GM23338 (cell line): ENCODE measurements at regions not wholly inside any gene's neighbourhood (a gene's known extent, or its start where the extent isn't known, plus 50 kb on each side); places are given as distances from the start of the nearest gene placed in this dataset.

Experiments used
- ATAC-seq: fragments of 200-7000 bp; cut with Tn5 transposase; 3 replicates; pipeline ENCODE4 v1.9.1; 2020
- DNase-seq: peaks from one replicate; pipeline ENCODE4 v3.0.0-alpha.2; 2015; ENCODE audit warnings: low spot score
- H2AFZ ChIP-seq: fragments of 200-600 bp; sonication (generic); 2 replicates; pipeline ENCODE4 v1.8.0; 2016; ENCODE audit warnings: antibody characterized with exemption, mild to moderate bottlenecking, moderate library complexity
- H3F3A ChIP-seq: fragments of 200-600 bp; sonication (generic); replicated peaks from 2 replicates; pipeline ENCODE4 v1.8.0; 2017; ENCODE audit warnings: antibody characterized with exemption, mixed run types, low read depth
- H3K27ac ChIP-seq: fragments of 200-600 bp; sonication (generic); 2 replicates; pipeline ENCODE4 v1.6.1; 2016; ENCODE audit warnings: low read depth
- H3K27me3 ChIP-seq: fragments of 200-600 bp; sonication (generic); 2 replicates; pipeline ENCODE4 v1.8.0; 2016; ENCODE audit warnings: mild to moderate bottlenecking, mixed run types, moderate library complexity; ENCODE audit not compliant: insufficient read depth
- H3K36me3 ChIP-seq: fragments of 200-600 bp; sonication (generic); 2 replicates; pipeline ENCODE4 v1.8.0; 2016; ENCODE audit warnings: mild to moderate bottlenecking; ENCODE audit not compliant: insufficient read depth
- H3K4me1 ChIP-seq: fragments of 200-600 bp; sonication (generic); 2 replicates; pipeline ENCODE4 v1.8.0; 2016; ENCODE audit warnings: mild to moderate bottlenecking, moderate library complexity; ENCODE audit not compliant: insufficient read depth
- H3K4me2 ChIP-seq: fragments of 200-600 bp; sonication (generic); 2 replicates; pipeline ENCODE4 v1.7.1; 2017; ENCODE audit warnings: mixed run types
- H3K4me3 ChIP-seq: fragments of 200-600 bp; sonication (generic); 2 replicates; pipeline ENCODE4 v1.6.1; 2016; ENCODE audit warnings: mixed run types
- H3K79me2 ChIP-seq: fragments of 200-600 bp; sonication (generic); replicated peaks from 2 replicates; pipeline ENCODE4 v1.8.0; 2017; ENCODE audit warnings: mild to moderate bottlenecking; ENCODE audit not compliant: insufficient read depth
- H3K9me2 ChIP-seq: fragments of 200-600 bp; sonication (generic); 2 replicates; pipeline ENCODE4 v1.8.0; 2017; ENCODE audit not compliant: insufficient read depth
- H4K20me1 ChIP-seq: fragments of 200-600 bp; sonication (generic); replicated peaks from 2 replicates; pipeline ENCODE4 v1.8.0; 2017; ENCODE audit warnings: mild to moderate bottlenecking; ENCODE audit not compliant: insufficient read depth
- H3K27ac Mint-ChIP-seq: 2 replicates; pipeline ENCODE4 v1.8.0; 2020; ENCODE audit warnings: inconsistent platforms, mild to moderate bottlenecking, moderate library complexity, mixed read lengths
- H3K27me3 Mint-ChIP-seq: 3 replicates; pipeline ENCODE4 v1.8.0; 2022; ENCODE audit warnings: low read depth, mild to moderate bottlenecking, moderate library complexity, mixed read lengths, inconsistent platforms; ENCODE audit not compliant: insufficient read depth, poor library complexity
- H3K36me3 Mint-ChIP-seq: 3 replicates; pipeline ENCODE4 v1.8.0; 2021; ENCODE audit warnings: low read depth, mild to moderate bottlenecking, inconsistent platforms, moderate library complexity, mixed read lengths
- H3K4me1 Mint-ChIP-seq: 3 replicates; pipeline ENCODE4 v1.8.0; 2020; ENCODE audit warnings: mild to moderate bottlenecking, inconsistent platforms, mixed read lengths
- H3K4me3 Mint-ChIP-seq: 3 replicates; pipeline ENCODE4 v1.8.0; 2021; ENCODE audit warnings: moderate library complexity, mild to moderate bottlenecking, inconsistent platforms, mixed read lengths
- H3K9me3 Mint-ChIP-seq: 3 replicates; pipeline ENCODE4 v1.8.0; 2020; ENCODE audit warnings: moderate library complexity, mild to moderate bottlenecking, inconsistent platforms, mixed read lengths
- CREB1 ChIP-seq: fragments of 250-450 bp; sonication (Bioruptor Pico); IDR thresholded peaks from 2 replicates; pipeline ENCODE4 v1.5.0; 2020; ENCODE audit warnings: low read depth, mild to moderate bottlenecking, moderate library complexity
- EZH2 ChIP-seq: fragments of 200-600 bp; sonication (generic); IDR thresholded peaks from one replicate; pipeline ENCODE4 v1.8.0; 2017; ENCODE audit warnings: antibody characterized with exemption, mild to moderate bottlenecking, low read depth; ENCODE audit not compliant: unreplicated experiment
- EZH2phosphoT487 ChIP-seq: fragments of 200-600 bp; sonication (generic); IDR thresholded peaks from one replicate; pipeline ENCODE4 v1.8.1; 2018; ENCODE audit warnings: antibody characterized with exemption; ENCODE audit not compliant: unreplicated experiment
- JUNB ChIP-seq: IDR thresholded peaks from one replicate; pipeline ENCODE4 v1.6.1; 2016; ENCODE audit warnings: antibody characterized with exemption; ENCODE audit not compliant: unreplicated experiment
- NANOG ChIP-seq: IDR thresholded peaks from 2 replicates; pipeline ENCODE4 v1.6.1; 2016; ENCODE audit warnings: antibody characterized with exemption, borderline replicate concordance
- POLR2AphosphoS5 ChIP-seq: IDR thresholded peaks from 2 replicates; pipeline ENCODE4 v1.6.1; 2016; ENCODE audit warnings: antibody characterized with exemption, low read depth
- REST ChIP-seq: IDR thresholded peaks from one replicate; pipeline ENCODE4 v1.6.1; 2018; ENCODE audit warnings: antibody characterized with exemption; ENCODE audit not compliant: unreplicated experiment
- STAT1 ChIP-seq: IDR thresholded peaks from one replicate; pipeline ENCODE4 v1.6.1; 2016; ENCODE audit warnings: antibody characterized with exemption; ENCODE audit not compliant: unreplicated experiment
- ZNF114 ChIP-seq: fragments of 250-450 bp; sonication (Bioruptor Pico); IDR thresholded peaks from 2 replicates; pipeline ENCODE4 v1.5.0; 2020; ENCODE audit warnings: mild to moderate bottlenecking, moderate library complexity
- ZNF331 ChIP-seq: fragments of 250-450 bp; sonication (Bioruptor Pico); IDR thresholded peaks from 2 replicates; pipeline ENCODE4 v1.5.0; 2020; ENCODE audit warnings: low read depth, mild to moderate bottlenecking, moderate library complexity
- ZNF462 ChIP-seq: fragments of 250-450 bp; sonication (Bioruptor Pico); IDR thresholded peaks from 2 replicates; pipeline ENCODE4 v1.5.0; 2020; ENCODE audit warnings: mild to moderate bottlenecking, moderate library complexity
- TF ChIP-seq, protein P1 (sequence below), 2 experiments: fragments of 200-600 bp in 1 of 2; sonication (generic) in 1 of 2; conservative IDR thresholded peaks; 2 replicates each; pipeline versions ENCODE4 v1.5.1 to v1.6.1; 2016 to 2017; ENCODE audit warnings: antibody characterized with exemption in 2 of 2, low read depth in 2 of 2, mild to moderate bottlenecking in 2 of 2, moderate library complexity in 1 of 2
- TF ChIP-seq, protein P2 (sequence below): IDR thresholded peaks from 2 replicates; pipeline ENCODE4 v1.6.1; 2016; ENCODE audit warnings: antibody characterized with exemption

GRCh38 chr10:61040399-61041016 is 96.5 kb upstream of the RHOBTB1 start:
- no peaks in the 10 kb centered on the region for H4K20me1 ChIP-seq
- no peak for DNase-seq
- H3K79me2 ChIP-seq: no peaks in the 10 kb centered on the region
- no peaks in the 10 kb centered on the region for H3K36me3 ChIP-seq
- ATAC-seq: no peak
- Mint-ChIP-seq H3K4me3 (no peak overlapping the region), H3K9me3 (peaks cover 21% of the 10 kb centered on the region), H3K36me3 (peaks cover 17% of the 10 kb centered on the region), H3K27me3 (peaks cover 2% of the 10 kb centered on the region), H3K4me1 (peaks cover 19% of the 10 kb centered on the region), H3K27ac (no peak overlapping the region)
- peaks cover 14% of the 10 kb centered on the region for H3K4me1 ChIP-seq
- no peak for TF ChIP-seq JUNB
- TF ChIP-seq ZNF462 (CRISPR knock-in tag): no peak
- TF ChIP-seq, protein P1, sequence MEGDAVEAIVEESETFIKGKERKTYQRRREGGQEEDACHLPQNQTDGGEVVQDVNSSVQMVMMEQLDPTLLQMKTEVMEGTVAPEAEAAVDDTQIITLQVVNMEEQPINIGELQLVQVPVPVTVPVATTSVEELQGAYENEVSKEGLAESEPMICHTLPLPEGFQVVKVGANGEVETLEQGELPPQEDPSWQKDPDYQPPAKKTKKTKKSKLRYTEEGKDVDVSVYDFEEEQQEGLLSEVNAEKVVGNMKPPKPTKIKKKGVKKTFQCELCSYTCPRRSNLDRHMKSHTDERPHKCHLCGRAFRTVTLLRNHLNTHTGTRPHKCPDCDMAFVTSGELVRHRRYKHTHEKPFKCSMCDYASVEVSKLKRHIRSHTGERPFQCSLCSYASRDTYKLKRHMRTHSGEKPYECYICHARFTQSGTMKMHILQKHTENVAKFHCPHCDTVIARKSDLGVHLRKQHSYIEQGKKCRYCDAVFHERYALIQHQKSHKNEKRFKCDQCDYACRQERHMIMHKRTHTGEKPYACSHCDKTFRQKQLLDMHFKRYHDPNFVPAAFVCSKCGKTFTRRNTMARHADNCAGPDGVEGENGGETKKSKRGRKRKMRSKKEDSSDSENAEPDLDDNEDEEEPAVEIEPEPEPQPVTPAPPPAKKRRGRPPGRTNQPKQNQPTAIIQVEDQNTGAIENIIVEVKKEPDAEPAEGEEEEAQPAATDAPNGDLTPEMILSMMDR (conservative IDR thresholded peaks at IDR 0.05; ENCODE audit: low read depth in 2 of 2): no peak
- TF ChIP-seq ZNF331: no peak
- TF ChIP-seq, protein P2, sequence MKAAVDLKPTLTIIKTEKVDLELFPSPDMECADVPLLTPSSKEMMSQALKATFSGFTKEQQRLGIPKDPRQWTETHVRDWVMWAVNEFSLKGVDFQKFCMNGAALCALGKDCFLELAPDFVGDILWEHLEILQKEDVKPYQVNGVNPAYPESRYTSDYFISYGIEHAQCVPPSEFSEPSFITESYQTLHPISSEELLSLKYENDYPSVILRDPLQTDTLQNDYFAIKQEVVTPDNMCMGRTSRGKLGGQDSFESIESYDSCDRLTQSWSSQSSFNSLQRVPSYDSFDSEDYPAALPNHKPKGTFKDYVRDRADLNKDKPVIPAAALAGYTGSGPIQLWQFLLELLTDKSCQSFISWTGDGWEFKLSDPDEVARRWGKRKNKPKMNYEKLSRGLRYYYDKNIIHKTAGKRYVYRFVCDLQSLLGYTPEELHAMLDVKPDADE: no peak
- TF ChIP-seq REST: no peak
- no peak for TF ChIP-seq STAT1
- TF ChIP-seq POLR2AphosphoS5: no peak
- TF ChIP-seq EZH2phosphoT487: no peak
- TF ChIP-seq ZNF114 (CRISPR knock-in tag): no peak
- TF ChIP-seq NANOG: no peak
- TF ChIP-seq EZH2: no peak
- no peak for TF ChIP-seq CREB1 (CRISPR knock-in tag)
- no peaks in the 10 kb centered on the region for H3F3A ChIP-seq
- H3K4me2 ChIP-seq: no peak overlapping the region
- H3K27ac ChIP-seq: no peak overlapping the region
- H3K27me3 ChIP-seq: no peaks in the 10 kb centered on the region
- H3K4me3 ChIP-seq: no peak overlapping the region
- no peak overlapping the region for H2AFZ ChIP-seq
- H3K9me2 ChIP-seq: no peaks in the 10 kb centered on the region
